GM23338 (cell line): ENCODE measurements at regions not wholly inside any gene's neighbourhood (a gene's known extent, or its start where the extent isn't known, plus 50 kb on each side); places are given as distances from the start of the nearest gene placed in this dataset.

Source experiments
- ATAC-seq: fragments of 200-7000 bp; cut with Tn5 transposase; 3 replicates; pipeline ENCODE4 v1.9.1; 2020
- DNase-seq: peaks from one replicate; pipeline ENCODE4 v3.0.0-alpha.2; 2015; ENCODE audit warnings: low spot score
- H2AFZ ChIP-seq: fragments of 200-600 bp; sonication (generic); 2 replicates; pipeline ENCODE4 v1.8.0; 2016; ENCODE audit warnings: antibody characterized with exemption, mild to moderate bottlenecking, moderate library complexity
- H3F3A ChIP-seq: fragments of 200-600 bp; sonication (generic); replicated peaks from 2 replicates; pipeline ENCODE4 v1.8.0; 2017; ENCODE audit warnings: antibody characterized with exemption, mixed run types, low read depth
- H3K27ac ChIP-seq: fragments of 200-600 bp; sonication (generic); 2 replicates; pipeline ENCODE4 v1.6.1; 2016; ENCODE audit warnings: low read depth
- H3K27me3 ChIP-seq: fragments of 200-600 bp; sonication (generic); 2 replicates; pipeline ENCODE4 v1.8.0; 2016; ENCODE audit warnings: mild to moderate bottlenecking, mixed run types, moderate library complexity; ENCODE audit not compliant: insufficient read depth
- H3K36me3 ChIP-seq: fragments of 200-600 bp; sonication (generic); 2 replicates; pipeline ENCODE4 v1.8.0; 2016; ENCODE audit warnings: mild to moderate bottlenecking; ENCODE audit not compliant: insufficient read depth
- H3K4me1 ChIP-seq: fragments of 200-600 bp; sonication (generic); 2 replicates; pipeline ENCODE4 v1.8.0; 2016; ENCODE audit warnings: mild to moderate bottlenecking, moderate library complexity; ENCODE audit not compliant: insufficient read depth
- H3K4me2 ChIP-seq: fragments of 200-600 bp; sonication (generic); 2 replicates; pipeline ENCODE4 v1.7.1; 2017; ENCODE audit warnings: mixed run types
- H3K4me3 ChIP-seq: fragments of 200-600 bp; sonication (generic); 2 replicates; pipeline ENCODE4 v1.6.1; 2016; ENCODE audit warnings: mixed run types
- H3K79me2 ChIP-seq: fragments of 200-600 bp; sonication (generic); replicated peaks from 2 replicates; pipeline ENCODE4 v1.8.0; 2017; ENCODE audit warnings: mild to moderate bottlenecking; ENCODE audit not compliant: insufficient read depth
- H3K9me2 ChIP-seq: fragments of 200-600 bp; sonication (generic); 2 replicates; pipeline ENCODE4 v1.8.0; 2017; ENCODE audit not compliant: insufficient read depth
- H4K20me1 ChIP-seq: fragments of 200-600 bp; sonication (generic); replicated peaks from 2 replicates; pipeline ENCODE4 v1.8.0; 2017; ENCODE audit warnings: mild to moderate bottlenecking; ENCODE audit not compliant: insufficient read depth
- H3K27ac Mint-ChIP-seq: 2 replicates; pipeline ENCODE4 v1.8.0; 2020; ENCODE audit warnings: inconsistent platforms, mild to moderate bottlenecking, moderate library complexity, mixed read lengths
- H3K27me3 Mint-ChIP-seq: 3 replicates; pipeline ENCODE4 v1.8.0; 2022; ENCODE audit warnings: low read depth, mild to moderate bottlenecking, moderate library complexity, mixed read lengths, inconsistent platforms; ENCODE audit not compliant: insufficient read depth, poor library complexity
- H3K36me3 Mint-ChIP-seq: 3 replicates; pipeline ENCODE4 v1.8.0; 2021; ENCODE audit warnings: low read depth, mild to moderate bottlenecking, inconsistent platforms, moderate library complexity, mixed read lengths
- H3K4me1 Mint-ChIP-seq: 3 replicates; pipeline ENCODE4 v1.8.0; 2020; ENCODE audit warnings: mild to moderate bottlenecking, inconsistent platforms, mixed read lengths
- H3K4me3 Mint-ChIP-seq: 3 replicates; pipeline ENCODE4 v1.8.0; 2021; ENCODE audit warnings: moderate library complexity, mild to moderate bottlenecking, inconsistent platforms, mixed read lengths
- H3K9me3 Mint-ChIP-seq: 3 replicates; pipeline ENCODE4 v1.8.0; 2020; ENCODE audit warnings: moderate library complexity, mild to moderate bottlenecking, inconsistent platforms, mixed read lengths
- CREB1 ChIP-seq: fragments of 250-450 bp; sonication (Bioruptor Pico); IDR thresholded peaks from 2 replicates; pipeline ENCODE4 v1.5.0; 2020; ENCODE audit warnings: low read depth, mild to moderate bottlenecking, moderate library complexity
- EZH2 ChIP-seq: fragments of 200-600 bp; sonication (generic); IDR thresholded peaks from one replicate; pipeline ENCODE4 v1.8.0; 2017; ENCODE audit warnings: antibody characterized with exemption, mild to moderate bottlenecking, low read depth; ENCODE audit not compliant: unreplicated experiment
- EZH2phosphoT487 ChIP-seq: fragments of 200-600 bp; sonication (generic); IDR thresholded peaks from one replicate; pipeline ENCODE4 v1.8.1; 2018; ENCODE audit warnings: antibody characterized with exemption; ENCODE audit not compliant: unreplicated experiment
- JUNB ChIP-seq: IDR thresholded peaks from one replicate; pipeline ENCODE4 v1.6.1; 2016; ENCODE audit warnings: antibody characterized with exemption; ENCODE audit not compliant: unreplicated experiment
- NANOG ChIP-seq: IDR thresholded peaks from 2 replicates; pipeline ENCODE4 v1.6.1; 2016; ENCODE audit warnings: antibody characterized with exemption, borderline replicate concordance
- POLR2AphosphoS5 ChIP-seq: IDR thresholded peaks from 2 replicates; pipeline ENCODE4 v1.6.1; 2016; ENCODE audit warnings: antibody characterized with exemption, low read depth
- STAT1 ChIP-seq: IDR thresholded peaks from one replicate; pipeline ENCODE4 v1.6.1; 2016; ENCODE audit warnings: antibody characterized with exemption; ENCODE audit not compliant: unreplicated experiment
- ZNF114 ChIP-seq: fragments of 250-450 bp; sonication (Bioruptor Pico); IDR thresholded peaks from 2 replicates; pipeline ENCODE4 v1.5.0; 2020; ENCODE audit warnings: mild to moderate bottlenecking, moderate library complexity
- ZNF331 ChIP-seq: fragments of 250-450 bp; sonication (Bioruptor Pico); IDR thresholded peaks from 2 replicates; pipeline ENCODE4 v1.5.0; 2020; ENCODE audit warnings: low read depth, mild to moderate bottlenecking, moderate library complexity
- TF ChIP-seq, protein P1 (sequence below): IDR thresholded peaks from one replicate; pipeline ENCODE4 v1.6.1; 2018; ENCODE audit warnings: antibody characterized with exemption; ENCODE audit not compliant: unreplicated experiment
- TF ChIP-seq, protein P2 (sequence below), 2 experiments: fragments of 200-600 bp in 1 of 2; sonication (generic) in 1 of 2; conservative IDR thresholded peaks; 2 replicates each; pipeline versions ENCODE4 v1.5.1 to v1.6.1; 2016 to 2017; ENCODE audit warnings: antibody characterized with exemption in 2 of 2, low read depth in 2 of 2, mild to moderate bottlenecking in 2 of 2, moderate library complexity in 1 of 2
- TF ChIP-seq, protein P3 (sequence below): fragments of 250-450 bp; sonication (Bioruptor Pico); IDR thresholded peaks from 2 replicates; pipeline ENCODE4 v1.5.0; 2020; ENCODE audit warnings: mild to moderate bottlenecking, moderate library complexity
- TF ChIP-seq, protein P4 (sequence below): IDR thresholded peaks from 2 replicates; pipeline ENCODE4 v1.6.1; 2016; ENCODE audit warnings: antibody characterized with exemption

DNA sequence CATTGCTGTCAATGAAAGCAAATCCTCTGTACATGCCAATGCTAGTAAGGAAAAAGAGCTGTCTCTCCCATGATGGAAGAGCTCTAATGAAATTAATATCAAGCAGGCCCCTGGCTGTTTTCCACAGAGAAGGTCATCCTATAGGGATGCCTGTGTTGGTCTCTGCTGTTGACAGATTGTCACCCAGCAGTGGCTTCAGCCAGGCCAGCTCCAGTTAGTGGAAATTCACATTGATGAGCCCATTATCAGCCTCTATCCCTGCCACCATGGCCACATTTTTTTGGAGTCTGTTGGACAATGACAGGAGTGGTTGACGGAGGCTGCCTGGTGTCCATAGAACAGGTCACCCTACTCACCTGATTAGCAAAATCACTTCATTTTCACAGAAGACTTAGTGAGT is 104.3 kb downstream of the GGTLC2 start:
- Histone ChIP-seq H3K27ac (no peak overlapping the region), H3K4me1 (no peaks in the 10 kb centered on the region), H3K79me2 (no peaks in the 10 kb centered on the region), H3K4me2 (no peak overlapping the region), H3K9me2 (no peaks in the 10 kb centered on the region), H3K4me3 (no peak overlapping the region), H2AFZ (no peak overlapping the region), H3F3A (no peaks in the 10 kb centered on the region), H3K36me3 (no peaks in the 10 kb centered on the region), H4K20me1 (no peaks in the 10 kb centered on the region), H3K27me3 (peaks cover 75% of the 10 kb centered on the region)
- Mint-ChIP-seq H3K4me1 (peaks cover 23% of the 10 kb centered on the region), H3K36me3 (no peaks in the 10 kb centered on the region), H3K27ac (no peak overlapping the region), H3K27me3 (peaks cover 64% of the 10 kb centered on the region), H3K9me3 (no peaks in the 10 kb centered on the region), H3K4me3 (no peak overlapping the region)
- TF ChIP-seq ZNF331 (CRISPR knock-in tag) (no peak), ZNF114 (no peak), CREB1 (no peak), STAT1 (no peak), POLR2AphosphoS5 (no peak), EZH2phosphoT487 (no peak), JUNB (no peak), EZH2 (no peak), NANOG (no peak)
- TF ChIP-seq, protein P1, sequence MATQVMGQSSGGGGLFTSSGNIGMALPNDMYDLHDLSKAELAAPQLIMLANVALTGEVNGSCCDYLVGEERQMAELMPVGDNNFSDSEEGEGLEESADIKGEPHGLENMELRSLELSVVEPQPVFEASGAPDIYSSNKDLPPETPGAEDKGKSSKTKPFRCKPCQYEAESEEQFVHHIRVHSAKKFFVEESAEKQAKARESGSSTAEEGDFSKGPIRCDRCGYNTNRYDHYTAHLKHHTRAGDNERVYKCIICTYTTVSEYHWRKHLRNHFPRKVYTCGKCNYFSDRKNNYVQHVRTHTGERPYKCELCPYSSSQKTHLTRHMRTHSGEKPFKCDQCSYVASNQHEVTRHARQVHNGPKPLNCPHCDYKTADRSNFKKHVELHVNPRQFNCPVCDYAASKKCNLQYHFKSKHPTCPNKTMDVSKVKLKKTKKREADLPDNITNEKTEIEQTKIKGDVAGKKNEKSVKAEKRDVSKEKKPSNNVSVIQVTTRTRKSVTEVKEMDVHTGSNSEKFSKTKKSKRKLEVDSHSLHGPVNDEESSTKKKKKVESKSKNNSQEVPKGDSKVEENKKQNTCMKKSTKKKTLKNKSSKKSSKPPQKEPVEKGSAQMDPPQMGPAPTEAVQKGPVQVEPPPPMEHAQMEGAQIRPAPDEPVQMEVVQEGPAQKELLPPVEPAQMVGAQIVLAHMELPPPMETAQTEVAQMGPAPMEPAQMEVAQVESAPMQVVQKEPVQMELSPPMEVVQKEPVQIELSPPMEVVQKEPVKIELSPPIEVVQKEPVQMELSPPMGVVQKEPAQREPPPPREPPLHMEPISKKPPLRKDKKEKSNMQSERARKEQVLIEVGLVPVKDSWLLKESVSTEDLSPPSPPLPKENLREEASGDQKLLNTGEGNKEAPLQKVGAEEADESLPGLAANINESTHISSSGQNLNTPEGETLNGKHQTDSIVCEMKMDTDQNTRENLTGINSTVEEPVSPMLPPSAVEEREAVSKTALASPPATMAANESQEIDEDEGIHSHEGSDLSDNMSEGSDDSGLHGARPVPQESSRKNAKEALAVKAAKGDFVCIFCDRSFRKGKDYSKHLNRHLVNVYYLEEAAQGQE = no peak
- TF ChIP-seq, protein P2, sequence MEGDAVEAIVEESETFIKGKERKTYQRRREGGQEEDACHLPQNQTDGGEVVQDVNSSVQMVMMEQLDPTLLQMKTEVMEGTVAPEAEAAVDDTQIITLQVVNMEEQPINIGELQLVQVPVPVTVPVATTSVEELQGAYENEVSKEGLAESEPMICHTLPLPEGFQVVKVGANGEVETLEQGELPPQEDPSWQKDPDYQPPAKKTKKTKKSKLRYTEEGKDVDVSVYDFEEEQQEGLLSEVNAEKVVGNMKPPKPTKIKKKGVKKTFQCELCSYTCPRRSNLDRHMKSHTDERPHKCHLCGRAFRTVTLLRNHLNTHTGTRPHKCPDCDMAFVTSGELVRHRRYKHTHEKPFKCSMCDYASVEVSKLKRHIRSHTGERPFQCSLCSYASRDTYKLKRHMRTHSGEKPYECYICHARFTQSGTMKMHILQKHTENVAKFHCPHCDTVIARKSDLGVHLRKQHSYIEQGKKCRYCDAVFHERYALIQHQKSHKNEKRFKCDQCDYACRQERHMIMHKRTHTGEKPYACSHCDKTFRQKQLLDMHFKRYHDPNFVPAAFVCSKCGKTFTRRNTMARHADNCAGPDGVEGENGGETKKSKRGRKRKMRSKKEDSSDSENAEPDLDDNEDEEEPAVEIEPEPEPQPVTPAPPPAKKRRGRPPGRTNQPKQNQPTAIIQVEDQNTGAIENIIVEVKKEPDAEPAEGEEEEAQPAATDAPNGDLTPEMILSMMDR (conservative IDR thresholded peaks at IDR 0.05; ENCODE audit: low read depth in 2 of 2) = no peak
- TF ChIP-seq, protein P3, sequence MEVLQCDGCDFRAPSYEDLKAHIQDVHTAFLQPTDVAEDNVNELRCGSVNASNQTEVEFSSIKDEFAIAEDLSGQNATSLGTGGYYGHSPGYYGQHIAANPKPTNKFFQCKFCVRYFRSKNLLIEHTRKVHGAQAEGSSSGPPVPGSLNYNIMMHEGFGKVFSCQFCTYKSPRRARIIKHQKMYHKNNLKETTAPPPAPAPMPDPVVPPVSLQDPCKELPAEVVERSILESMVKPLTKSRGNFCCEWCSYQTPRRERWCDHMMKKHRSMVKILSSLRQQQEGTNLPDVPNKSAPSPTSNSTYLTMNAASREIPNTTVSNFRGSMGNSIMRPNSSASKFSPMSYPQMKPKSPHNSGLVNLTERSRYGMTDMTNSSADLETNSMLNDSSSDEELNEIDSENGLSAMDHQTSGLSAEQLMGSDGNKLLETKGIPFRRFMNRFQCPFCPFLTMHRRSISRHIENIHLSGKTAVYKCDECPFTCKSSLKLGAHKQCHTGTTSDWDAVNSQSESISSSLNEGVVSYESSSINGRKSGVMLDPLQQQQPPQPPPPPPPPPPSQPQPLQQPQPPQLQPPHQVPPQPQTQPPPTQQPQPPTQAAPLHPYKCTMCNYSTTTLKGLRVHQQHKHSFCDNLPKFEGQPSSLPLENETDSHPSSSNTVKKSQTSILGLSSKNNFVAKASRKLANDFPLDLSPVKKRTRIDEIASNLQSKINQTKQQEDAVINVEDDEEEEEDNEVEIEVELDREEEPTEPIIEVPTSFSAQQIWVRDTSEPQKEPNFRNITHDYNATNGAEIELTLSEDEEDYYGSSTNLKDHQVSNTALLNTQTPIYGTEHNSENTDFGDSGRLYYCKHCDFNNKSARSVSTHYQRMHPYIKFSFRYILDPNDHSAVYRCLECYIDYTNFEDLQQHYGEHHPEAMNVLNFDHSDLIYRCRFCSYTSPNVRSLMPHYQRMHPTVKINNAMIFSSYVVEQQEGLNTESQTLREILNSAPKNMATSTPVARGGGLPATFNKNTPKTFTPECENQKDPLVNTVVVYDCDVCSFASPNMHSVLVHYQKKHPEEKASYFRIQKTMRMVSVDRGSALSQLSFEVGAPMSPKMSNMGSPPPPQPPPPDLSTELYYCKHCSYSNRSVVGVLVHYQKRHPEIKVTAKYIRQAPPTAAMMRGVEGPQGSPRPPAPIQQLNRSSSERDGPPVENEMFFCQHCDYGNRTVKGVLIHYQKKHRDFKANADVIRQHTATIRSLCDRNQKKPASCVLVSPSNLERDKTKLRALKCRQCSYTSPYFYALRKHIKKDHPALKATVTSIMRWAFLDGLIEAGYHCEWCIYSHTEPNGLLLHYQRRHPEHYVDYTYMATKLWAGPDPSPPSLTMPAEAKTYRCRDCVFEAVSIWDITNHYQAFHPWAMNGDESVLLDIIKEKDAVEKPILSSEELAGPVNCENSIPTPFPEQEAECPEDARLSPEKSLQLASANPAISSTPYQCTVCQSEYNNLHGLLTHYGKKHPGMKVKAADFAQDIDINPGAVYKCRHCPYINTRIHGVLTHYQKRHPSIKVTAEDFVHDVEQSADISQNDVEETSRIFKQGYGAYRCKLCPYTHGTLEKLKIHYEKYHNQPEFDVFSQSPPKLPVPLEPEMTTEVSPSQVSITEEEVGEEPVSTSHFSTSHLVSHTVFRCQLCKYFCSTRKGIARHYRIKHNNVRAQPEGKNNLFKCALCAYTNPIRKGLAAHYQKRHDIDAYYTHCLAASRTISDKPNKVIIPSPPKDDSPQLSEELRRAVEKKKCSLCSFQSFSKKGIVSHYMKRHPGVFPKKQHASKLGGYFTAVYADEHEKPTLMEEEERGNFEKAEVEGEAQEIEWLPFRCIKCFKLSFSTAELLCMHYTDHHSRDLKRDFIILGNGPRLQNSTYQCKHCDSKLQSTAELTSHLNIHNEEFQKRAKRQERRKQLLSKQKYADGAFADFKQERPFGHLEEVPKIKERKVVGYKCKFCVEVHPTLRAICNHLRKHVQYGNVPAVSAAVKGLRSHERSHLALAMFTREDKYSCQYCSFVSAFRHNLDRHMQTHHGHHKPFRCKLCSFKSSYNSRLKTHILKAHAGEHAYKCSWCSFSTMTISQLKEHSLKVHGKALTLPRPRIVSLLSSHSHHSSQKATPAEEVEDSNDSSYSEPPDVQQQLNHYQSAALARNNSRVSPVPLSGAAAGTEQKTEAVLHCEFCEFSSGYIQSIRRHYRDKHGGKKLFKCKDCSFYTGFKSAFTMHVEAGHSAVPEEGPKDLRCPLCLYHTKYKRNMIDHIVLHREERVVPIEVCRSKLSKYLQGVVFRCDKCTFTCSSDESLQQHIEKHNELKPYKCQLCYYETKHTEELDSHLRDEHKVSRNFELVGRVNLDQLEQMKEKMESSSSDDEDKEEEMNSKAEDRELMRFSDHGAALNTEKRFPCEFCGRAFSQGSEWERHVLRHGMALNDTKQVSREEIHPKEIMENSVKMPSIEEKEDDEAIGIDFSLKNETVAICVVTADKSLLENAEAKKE (CRISPR knock-in tag) = no peak
- TF ChIP-seq, protein P4, sequence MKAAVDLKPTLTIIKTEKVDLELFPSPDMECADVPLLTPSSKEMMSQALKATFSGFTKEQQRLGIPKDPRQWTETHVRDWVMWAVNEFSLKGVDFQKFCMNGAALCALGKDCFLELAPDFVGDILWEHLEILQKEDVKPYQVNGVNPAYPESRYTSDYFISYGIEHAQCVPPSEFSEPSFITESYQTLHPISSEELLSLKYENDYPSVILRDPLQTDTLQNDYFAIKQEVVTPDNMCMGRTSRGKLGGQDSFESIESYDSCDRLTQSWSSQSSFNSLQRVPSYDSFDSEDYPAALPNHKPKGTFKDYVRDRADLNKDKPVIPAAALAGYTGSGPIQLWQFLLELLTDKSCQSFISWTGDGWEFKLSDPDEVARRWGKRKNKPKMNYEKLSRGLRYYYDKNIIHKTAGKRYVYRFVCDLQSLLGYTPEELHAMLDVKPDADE = no peak
- no peak for DNase-seq
- ATAC-seq = no peak
